IMR-90 (cell line): ENCODE measurements at regions not wholly inside any gene's neighbourhood (a gene's known extent, or its start where the extent isn't known, plus 50 kb on each side); places are given as distances from the start of the nearest gene placed in this dataset.

Experiments used
- ATAC-seq: fragments of 200-7000 bp; cut with Tn5 transposase; 2 replicates; pipeline ENCODE4 v1.9.1; 2020; ENCODE audit warnings: low read depth, mild to moderate bottlenecking, moderate library complexity
- BruUV-seq: library from RNA; stranded (reverse); fragments of 400-500 nt; replicated peaks from 2 replicates; lab custom pipeline; 2021; lab: Mats Ljungman, UMichigan
- CTCF ChIA-PET: fragments of 300-600 bp; formaldehyde crosslinking; extraction: SDS; loops from one replicate; lab custom pipeline; 2021; ENCODE audit warnings: antibody characterized with exemption; lab: Yijun Ruan, JAX
- POLR2A ChIA-PET: fragments of 300-600 bp; sonication (Branson Sonifier 250); formaldehyde crosslinking; loops from one replicate; lab custom pipeline; 2022; ENCODE audit warnings: antibody characterized with exemption; ENCODE audit not compliant: unreplicated experiment; lab: Charles Lee
- DNase-seq: peaks from one replicate; pipeline ENCODE4 v3.0.0; 2013
- H2AFZ ChIP-seq: replicated peaks from 2 replicates; pipeline ENCODE3; 2013; ENCODE audit warnings: low read length, mild to moderate bottlenecking; ENCODE audit not compliant: poor library complexity
- H2AK5ac ChIP-seq: 2 replicates; pipeline ENCODE4 v1.6.1; 2013; ENCODE audit warnings: low read depth, low read length, inconsistent platforms
- H2AK9ac ChIP-seq: replicated peaks from 2 replicates; pipeline ENCODE3; 2013; ENCODE audit warnings: mild to moderate bottlenecking, low read depth, low read length, moderate library complexity; ENCODE audit not compliant: poor library complexity
- H2BK120ac ChIP-seq: 2 replicates; pipeline ENCODE4 v1.6.1; 2013; ENCODE audit warnings: low read depth, low read length, inconsistent platforms
- H2BK15ac ChIP-seq: 3 replicates; pipeline ENCODE4 v1.6.1; 2013; ENCODE audit warnings: low read depth, low read length, inconsistent platforms
- H2BK20ac ChIP-seq: 2 replicates; pipeline ENCODE4 v1.6.1; 2013; ENCODE audit warnings: low read depth, mild to moderate bottlenecking, inconsistent platforms, low read length, moderate library complexity
- H2BK5ac ChIP-seq: 2 replicates; pipeline ENCODE4 v1.6.1; 2013; ENCODE audit warnings: mild to moderate bottlenecking, low read depth, low read length, inconsistent platforms; ENCODE audit not compliant: poor library complexity, severe bottlenecking
- H3K14ac ChIP-seq: replicated peaks from 2 replicates; pipeline ENCODE4 v1.6.1; 2013; ENCODE audit warnings: low read depth, low read length, inconsistent platforms
- H3K18ac ChIP-seq: 2 replicates; pipeline ENCODE4 v1.6.1; 2013; ENCODE audit warnings: low read depth, low read length, control low read depth
- H3K23ac ChIP-seq: 2 replicates; pipeline ENCODE4 v1.6.1; 2013; ENCODE audit warnings: low read depth, low read length, inconsistent platforms
- H3K27ac ChIP-seq: 2 replicates; pipeline ENCODE4 v1.5.1; 2013; ENCODE audit warnings: mild to moderate bottlenecking, control low read depth, low read length; ENCODE audit not compliant: insufficient read depth
- H3K27me3 ChIP-seq: 2 replicates; pipeline ENCODE4 v1.6.1; 2013; ENCODE audit warnings: low read length; ENCODE audit not compliant: control insufficient read depth, insufficient read depth
- H3K36me3 ChIP-seq: 2 replicates; pipeline ENCODE4 v1.6.1; 2013; ENCODE audit warnings: low read length, mixed read lengths; ENCODE audit not compliant: control insufficient read depth, insufficient read depth
- H3K4ac ChIP-seq: 2 replicates; pipeline ENCODE4 v1.6.1; 2013; ENCODE audit warnings: low read depth, low read length, inconsistent platforms
- H3K4me1 ChIP-seq: 2 replicates; pipeline ENCODE4 v1.6.1; 2013; ENCODE audit warnings: low read length, mixed read lengths; ENCODE audit not compliant: control insufficient read depth, insufficient read depth
- H3K4me2 ChIP-seq: 2 replicates; pipeline ENCODE4 v1.6.1; 2013; ENCODE audit warnings: low read depth, mild to moderate bottlenecking, control low read depth, low read length, moderate library complexity
- H3K4me3 ChIP-seq: 2 replicates; pipeline ENCODE4 v1.5.1; 2013; ENCODE audit warnings: low read depth, mild to moderate bottlenecking, control low read depth, low read length, moderate library complexity; ENCODE audit not compliant: insufficient read depth
- H3K56ac ChIP-seq: 2 replicates; pipeline ENCODE4 v1.6.1; 2013; ENCODE audit warnings: low read length, inconsistent platforms; ENCODE audit not compliant: insufficient read depth; ENCODE audit errors: extremely low read depth
- H3K79me1 ChIP-seq, 2 experiments: 2 replicates each; pipeline ENCODE4 v1.6.1; 2013; ENCODE audit warnings: low read length in 2 of 2, inconsistent platforms in 1 of 2, low read depth in 1 of 2
- H3K9ac ChIP-seq: 2 replicates; pipeline ENCODE4 v1.6.1; 2013; ENCODE audit warnings: low read depth, low read length, control low read depth
- H3K9me1 ChIP-seq: 2 replicates; pipeline ENCODE4 v1.6.1; 2013; ENCODE audit warnings: low read length, inconsistent platforms; ENCODE audit not compliant: insufficient read depth
- H3K9me3 ChIP-seq: 2 replicates; pipeline ENCODE4 v1.6.1; 2013; ENCODE audit warnings: low read length; ENCODE audit not compliant: control insufficient read depth, insufficient read depth
- H4K20me1 ChIP-seq: 2 replicates; pipeline ENCODE4 v1.6.1; 2013; ENCODE audit warnings: low read length, inconsistent platforms; ENCODE audit not compliant: insufficient read depth
- H4K5ac ChIP-seq: 2 replicates; pipeline ENCODE4 v1.6.1; 2013; ENCODE audit warnings: mild to moderate bottlenecking, low read depth, low read length, control low read depth
- H4K8ac ChIP-seq, 2 experiments: 2 replicates each; pipeline ENCODE4 v1.6.1; 2013; ENCODE audit warnings: low read depth in 2 of 2, low read length in 2 of 2, control low read depth in 1 of 2, inconsistent platforms in 1 of 2
- H4K91ac ChIP-seq: 2 replicates; pipeline ENCODE4 v1.6.1; 2013; ENCODE audit warnings: low read depth, low read length, inconsistent platforms; ENCODE audit not compliant: insufficient read depth
- ELK1 ChIP-seq: fragments of 150-350 bp; IDR thresholded peaks from 2 replicates; pipeline ENCODE4 v1.6.1; 2016; ENCODE audit warnings: low read depth, mild to moderate bottlenecking, low read length, moderate library complexity, borderline replicate concordance
- FOS ChIP-seq: fragments of 150-350 bp; IDR thresholded peaks from 2 replicates; pipeline ENCODE4 v1.6.1; 2016; ENCODE audit warnings: low read depth, low read length
- MAFK ChIP-seq: IDR thresholded peaks from 2 replicates; pipeline ENCODE4 v1.6.1; 2012; ENCODE audit warnings: low read depth, low read length, improper control_type of control experiment
- POLR2A ChIP-seq: IDR thresholded peaks from 2 replicates; pipeline ENCODE4 v1.6.1; 2012; ENCODE audit warnings: mild to moderate bottlenecking, low read depth, low read length
- WGBS, 2 experiments: methylation state at CpG; one replicate each; pipeline versions ENCODE4 v1.1.5 to v1.1.7; 2013; ENCODE audit warnings: missing lambda C conversion rate in 2 of 2; ENCODE audit not compliant: insufficient read length in 1 of 2; ENCODE audit errors: extremely low coverage in 2 of 2; 5-methylcytosine and 5-hydroxymethylcytosine counted together
- dilution Hi-C: fragments of 300-500 bp; cut with HindIII; formaldehyde crosslinking; loops from one replicate; pipeline ENCODE4 v1.14.3; 2018; ENCODE audit warnings: low sequenced_read_pairs; ENCODE audit not compliant: unreplicated experiment
- in situ Hi-C: fragments of 300-500 bp; cut with MboI; formaldehyde crosslinking; loops from 3 replicates; pipeline ENCODE4 v1.14.3; 2019; ENCODE audit warnings: low sequenced_read_pairs, inconsistent platforms, mixed read lengths
- intact Hi-C: fragments of 100-400 bp; cut with micrococcal nuclease; formaldehyde crosslinking; loops from 2 replicates; pipeline ENCODE4 v1.10.0; 2022

GRCh38 chr7:130988443-130988842, 254.4 kb upstream of the KLF14 start:
- peaks cover 5% of the 10 kb centered on the region for H3K36me3 ChIP-seq
- POLR2A ChIA-PET = interaction anchor here (1.0 kb wide), 1 partner anchor 76 kb away, joined by 5 read pairs; no protein-coding TSS in a partner anchor
- H3K9me1 ChIP-seq = peaks cover 17% of the 10 kb centered on the region
- H3K4me2 ChIP-seq = no peak overlapping the region; the same call in 1 of the 2 replicates
- peak overlapping the region; percentile 34 for H2BK5ac ChIP-seq
- no peak overlapping the region for H3K27ac ChIP-seq
- no peaks in the 10 kb centered on the region for H3K9me3 ChIP-seq
- H3K18ac ChIP-seq = 0 out of 2 replicates have a peak overlapping the region, but pooled peaks have one; percentile 3
- H3K4me1 ChIP-seq = peaks cover 4% of the 10 kb centered on the region
- peaks cover 26 to 63% of the 10 kb centered on the region in 2 experiments for H3K79me1 ChIP-seq
- WGBS, 2 experiments = no CpG with 5 or more reads among the region's 5 CpGs
- no peak overlapping the region for H4K5ac ChIP-seq
- no peak overlapping the region for H3K56ac ChIP-seq
- dilution Hi-C loops (no loop called here), in situ Hi-C loops (no loop called here), intact Hi-C loops (no loop called here)
- no peak overlapping the region for H3K4me3 ChIP-seq
- H2BK120ac ChIP-seq = peak overlapping the region; percentile 0; the same call in 1 of the 2 replicates
- peak; percentile 57 for DNase-seq
- no peak overlapping the region for H4K8ac ChIP-seq
- no peak overlapping the region for H3K9ac ChIP-seq
- no peak overlapping the region; the same call in 1 of the 2 replicates for H2BK20ac ChIP-seq
- H4K20me1 ChIP-seq = peaks cover 22% of the 10 kb centered on the region
- peak overlapping the region; percentile 45 for H2AK9ac ChIP-seq
- H3K14ac ChIP-seq = 0 out of 2 replicates have a peak overlapping the region, but pooled peaks have one; percentile 25
- H3K27me3 ChIP-seq = no peaks in the 10 kb centered on the region
- peak overlapping the region; percentile 66; the same call in 1 of the 2 replicates for H3K23ac ChIP-seq
- H4K91ac ChIP-seq = no peak overlapping the region
- peak; percentile 70 for ATAC-seq
- CTCF ChIA-PET = interaction anchor here (0.6 to 1.3 kb wide), 2 partner anchors 26 to 91 kb away, joined by 3 to 4 read pairs; no protein-coding TSS in a partner anchor
- 0 out of 3 replicates have a peak overlapping the region, but pooled peaks have one; percentile 9 for H2BK15ac ChIP-seq
- TF ChIP-seq MAFK (0 out of 2 replicates have a peak, but pooled peaks have one; percentile 27), FOS (no peak), POLR2A (no peak), ELK1 (no peak)
- peak overlapping the region; percentile 7; the same call in 1 of the 2 replicates for H3K4ac ChIP-seq
- no TSS peak for BruUV-seq
- peak overlapping the region; percentile 52 for H2AFZ ChIP-seq
- 0 out of 2 replicates have a peak overlapping the region, but pooled peaks have one; percentile 11 for H2AK5ac ChIP-seq
